Heart right ventricle (tissue), 16 donors: ENCODE measurements at regions not wholly inside any gene's neighbourhood (a gene's known extent, or its start where the extent isn't known, plus 50 kb on each side); places are given as distances from the start of the nearest gene placed in this dataset.

ENCODE experiments used
- ATAC-seq, 8 donors: fragments of 200-7000 bp; cut with Tn5 transposase; one replicate each; pipeline ENCODE4 v1.9.1; 2020; ENCODE audit warnings: mild to moderate bottlenecking in 8 of 8, moderate library complexity in 8 of 8, moderate number of reproducible peaks in 1 of 8
- DNase-seq, 2 donors: peaks; one replicate each; pipeline ENCODE4 v3.0.0-alpha.2; 2020
- H3K27ac ChIP-seq, 10 donors: fragments of 200-600 bp; sonication (generic) in 2 of 10; one replicate each; pipeline versions ENCODE4 v1.5.0 to v1.8.0; 2020 to 2022; ENCODE audit warnings: mild to moderate bottlenecking in 3 of 10
- H3K27me3 ChIP-seq, 7 donors: fragments of 200-600 bp; one replicate each; pipeline ENCODE4 v1.8.0; 2021 to 2022; ENCODE audit warnings: mild to moderate bottlenecking in 2 of 7
- H3K36me3 ChIP-seq, 9 donors: fragments of 200-600 bp; sonication (generic) in 1 of 9; one replicate each; pipeline versions ENCODE4 v1.5.0 to v1.8.0; 2020 to 2022; ENCODE audit warnings: mild to moderate bottlenecking in 2 of 9
- H3K4me1 ChIP-seq, 9 donors: fragments of 200-600 bp; sonication (generic) in 1 of 9; one replicate each; pipeline versions ENCODE4 v1.5.0 to v1.8.0; 2020 to 2022; ENCODE audit warnings: mild to moderate bottlenecking in 4 of 9
- H3K4me3 ChIP-seq, 10 donors: fragments of 200-600 bp; sonication (generic) in 2 of 10; one replicate each; pipeline versions ENCODE4 v1.5.0 to v1.8.0; 2020 to 2022; ENCODE audit warnings: mild to moderate bottlenecking in 7 of 10, moderate library complexity in 2 of 10
- H3K9me3 ChIP-seq, 11 donors: fragments of 200-600 bp in 10 of 11; sonication (generic) in 2 of 11; one replicate each; pipeline versions ENCODE4 v1.5.0 to v1.8.0; 2013 to 2022; ENCODE audit warnings: mild to moderate bottlenecking in 2 of 11, control low read depth in 1 of 11, moderate library complexity in 1 of 11
- WGBS, 2 donors: extraction: QIAGEN DNeasy Blood & Tissue Kit; methylation state at CpG; one replicate each; pipeline ENCODE4 v1.1.7; 2013; ENCODE audit warnings: inconsistent platforms in 1 of 2; 5-methylcytosine and 5-hydroxymethylcytosine counted together
- intact Hi-C, 10 donors: fragments of 100-400 bp; cut with DNase I; formaldehyde crosslinking; loops; one replicate each; pipeline versions ENCODE4 v1.11.1 to v1.14.2; 2022
- TF ChIP-seq, protein P1 (sequence below), 9 donors: fragments of 200-600 bp; sonication (generic) in 2 of 9; IDR thresholded peaks; one replicate each; pipeline versions ENCODE4 v1.5.0 to v1.8.0; 2021 to 2022; ENCODE audit warnings: antibody characterized with exemption in 9 of 9, mild to moderate bottlenecking in 5 of 9, moderate library complexity in 1 of 9
- donor health status: Arrhythmogenic right ventricular cardiomyopathy.
- donor health status: ischemic (EF 13 %, LVEDD 7.1; RV severe dilation, severe dysfunction).
- donor health status: healthy with polysubstance abuse.
- donor health status: DM: no; HTN: yes; CAD: no.
- donor health status: DM: no; HTN: no; CAD: no.
- donor health status: ischemic (EF 25% LVEDD 6.9; RV normal size, moderate dysfunction).
- donor health status: ischemic (EF 25% LVEDD 5.7; RV mildly dilated, moderate dysfunction).
- donor health status: healthy.
- donor health status: DM: yes; HTN: yes; CAD: no.
- donor health status: Ischemic cardiomyopathy.
- donor health status: ischemic (EF 35%, LVEDD 5.7; RV mildly dilated, moderate dysfunction).
- donor health status: nonischemic (EF 11% LVEDD 7.7; RV severe dilation, severe dysfunction).
- donor health status: DM: yes; HTN: yes; CAD: no.
- donor health status: PGD.
- donor health status: ischemic (EF 29% LVEDD 5.4; RV normal size, mild dysfunction).
- donor health status: nonischemic (EF 23%, LVEDD 6.1; RV moderate dilation, normal function).

DNA sequence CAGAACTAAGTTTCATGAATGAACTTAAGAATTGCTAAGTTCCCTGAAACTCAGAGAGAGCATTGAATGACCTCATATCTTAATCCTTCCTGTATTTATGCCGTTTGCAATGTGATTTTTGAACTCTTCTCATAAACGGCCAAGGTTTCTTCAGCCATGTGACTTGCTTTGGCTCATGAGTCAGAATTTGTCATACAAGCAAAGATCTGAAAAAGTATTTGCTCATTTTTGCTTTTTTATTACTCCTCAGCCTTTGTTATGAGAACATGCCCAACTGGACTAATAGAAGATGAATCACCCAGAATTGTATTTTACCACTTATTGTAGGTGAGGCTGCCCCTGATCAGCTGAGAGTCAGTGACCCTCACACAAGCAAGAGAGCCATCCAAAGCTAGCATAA lies 693.8 kb downstream of the BCL11B start:
- peaks cover 0 to 3% (median 0%) of the 10 kb centered on the region in 11 donors for H3K9me3 ChIP-seq
- H3K4me1 ChIP-seq, result no peaks in the 10 kb centered on the region
- WGBS, 2 donors, result 33 to 41% methylated on average over 2 of the region's 2 CpGs
- DNase-seq (no peak), ATAC-seq (no peak)
- TF ChIP-seq, protein P1, sequence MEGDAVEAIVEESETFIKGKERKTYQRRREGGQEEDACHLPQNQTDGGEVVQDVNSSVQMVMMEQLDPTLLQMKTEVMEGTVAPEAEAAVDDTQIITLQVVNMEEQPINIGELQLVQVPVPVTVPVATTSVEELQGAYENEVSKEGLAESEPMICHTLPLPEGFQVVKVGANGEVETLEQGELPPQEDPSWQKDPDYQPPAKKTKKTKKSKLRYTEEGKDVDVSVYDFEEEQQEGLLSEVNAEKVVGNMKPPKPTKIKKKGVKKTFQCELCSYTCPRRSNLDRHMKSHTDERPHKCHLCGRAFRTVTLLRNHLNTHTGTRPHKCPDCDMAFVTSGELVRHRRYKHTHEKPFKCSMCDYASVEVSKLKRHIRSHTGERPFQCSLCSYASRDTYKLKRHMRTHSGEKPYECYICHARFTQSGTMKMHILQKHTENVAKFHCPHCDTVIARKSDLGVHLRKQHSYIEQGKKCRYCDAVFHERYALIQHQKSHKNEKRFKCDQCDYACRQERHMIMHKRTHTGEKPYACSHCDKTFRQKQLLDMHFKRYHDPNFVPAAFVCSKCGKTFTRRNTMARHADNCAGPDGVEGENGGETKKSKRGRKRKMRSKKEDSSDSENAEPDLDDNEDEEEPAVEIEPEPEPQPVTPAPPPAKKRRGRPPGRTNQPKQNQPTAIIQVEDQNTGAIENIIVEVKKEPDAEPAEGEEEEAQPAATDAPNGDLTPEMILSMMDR (IDR thresholded peaks at IDR 0.05), result no peak
- H3K36me3 ChIP-seq, result no peaks in the 10 kb centered on the region
- H3K4me3 ChIP-seq, result no peak overlapping the region
- intact Hi-C loops, result no loop called here
- H3K27ac ChIP-seq, result no peak overlapping the region
- H3K27me3 ChIP-seq, result peaks cover 0 to 4% (median 0%) of the 10 kb centered on the region in 7 donors

DNA sequence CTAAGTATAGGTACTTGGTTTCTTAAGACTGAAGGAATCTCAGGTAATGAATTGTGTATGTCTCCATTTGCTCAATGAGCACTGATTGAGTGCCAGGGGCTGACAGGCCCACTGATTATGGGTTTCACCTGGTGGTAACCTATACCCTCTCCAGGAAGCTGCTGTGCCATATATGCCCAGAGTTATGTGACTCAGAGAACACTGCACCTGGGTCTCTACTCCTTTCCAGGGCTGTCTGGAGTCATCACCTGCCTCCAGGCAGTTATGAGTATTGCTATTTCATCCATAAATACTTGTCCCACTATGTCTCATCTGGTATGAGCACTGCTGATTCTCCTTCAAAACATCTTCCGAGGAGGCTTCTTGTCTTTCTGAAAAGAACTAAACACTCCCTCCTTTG lies 692.9 kb downstream of the BCL11B start:
- no peak for DNase-seq
- TF ChIP-seq, protein P1 (IDR thresholded peaks at IDR 0.05), result no peak
- intact Hi-C loops, result no loop called here
- H3K9me3 ChIP-seq, result peaks cover 0 to 3% (median 0%) of the 10 kb centered on the region in 11 donors
- WGBS, 2 donors, result 78 to 89% methylated on average over 1 of the region's 1 CpG
- H3K36me3 ChIP-seq, result no peaks in the 10 kb centered on the region
- ATAC-seq, result no peak
- no peak overlapping the region for H3K27ac ChIP-seq
- no peaks in the 10 kb centered on the region for H3K4me1 ChIP-seq
- H3K27me3 ChIP-seq, result peaks cover 0 to 4% (median 0%) of the 10 kb centered on the region in 7 donors
- H3K4me3 ChIP-seq, result no peak overlapping the region

DNA sequence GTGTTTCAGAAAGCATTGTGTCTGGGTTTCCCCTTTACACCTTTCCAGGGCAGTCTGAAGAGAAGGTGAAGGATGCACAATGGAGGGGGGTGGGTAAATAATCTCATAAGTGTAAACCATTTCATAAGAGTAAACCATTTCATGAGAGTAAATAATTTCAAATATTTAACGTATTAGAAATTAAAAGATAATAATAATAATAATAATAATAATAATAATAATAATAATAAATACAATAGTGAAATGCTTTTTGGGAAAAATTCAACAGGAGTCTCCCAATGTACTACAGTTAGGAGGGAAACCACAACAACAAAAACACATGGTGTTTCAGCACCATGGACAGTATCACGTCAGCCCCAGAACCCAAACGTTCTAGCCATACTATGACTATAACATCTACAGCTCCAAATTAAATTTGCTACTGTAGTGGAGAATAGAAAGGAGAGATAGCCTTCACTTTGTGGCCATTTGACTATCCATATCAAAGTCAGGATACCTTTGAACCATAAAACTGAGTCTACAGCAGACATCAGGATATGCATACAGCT lies 691.8 kb downstream of the BCL11B start:
- WGBS, 2 donors, result 7 to 12% methylated on average over 3 of the region's 3 CpGs
- peaks cover 0 to 3% (median 0%) of the 10 kb centered on the region in 11 donors for H3K9me3 ChIP-seq
- TF ChIP-seq, protein P1 (IDR thresholded peaks at IDR 0.05), result no peak
- no peak for ATAC-seq
- no peaks in the 10 kb centered on the region for H3K36me3 ChIP-seq
- H3K27ac ChIP-seq, result no peak overlapping the region
- no peak overlapping the region for H3K4me3 ChIP-seq
- no peak for DNase-seq
- intact Hi-C loops, result no loop called here
- H3K4me1 ChIP-seq, result no peaks in the 10 kb centered on the region
- no peaks in the 10 kb centered on the region for H3K27me3 ChIP-seq

GRCh38 chr14:98582276-98582675 lies 689.7 kb downstream of the BCL11B start:
- DNase-seq, result no peak
- ATAC-seq, result no peak
- 60 to 64% methylated on average over 7 of the region's 7 CpGs for WGBS, 2 donors
- no peaks in the 10 kb centered on the region for H3K4me1 ChIP-seq
- H3K27ac ChIP-seq, result no peak overlapping the region
- H3K9me3 ChIP-seq, result peaks cover 0 to 3% (median 0%) of the 10 kb centered on the region in 11 donors
- no peaks in the 10 kb centered on the region for H3K36me3 ChIP-seq
- TF ChIP-seq, protein P1 (IDR thresholded peaks at IDR 0.05), result no peak
- no peak overlapping the region for H3K4me3 ChIP-seq
- intact Hi-C loops, result no loop called here
- H3K27me3 ChIP-seq, result no peaks in the 10 kb centered on the region
